ENCODE measurements at regions not wholly inside any gene's neighbourhood (a gene's known extent, or its start where the extent isn't known, plus 50 kb on each side); places are given as distances from the start of the nearest gene placed in this dataset.

DNA sequence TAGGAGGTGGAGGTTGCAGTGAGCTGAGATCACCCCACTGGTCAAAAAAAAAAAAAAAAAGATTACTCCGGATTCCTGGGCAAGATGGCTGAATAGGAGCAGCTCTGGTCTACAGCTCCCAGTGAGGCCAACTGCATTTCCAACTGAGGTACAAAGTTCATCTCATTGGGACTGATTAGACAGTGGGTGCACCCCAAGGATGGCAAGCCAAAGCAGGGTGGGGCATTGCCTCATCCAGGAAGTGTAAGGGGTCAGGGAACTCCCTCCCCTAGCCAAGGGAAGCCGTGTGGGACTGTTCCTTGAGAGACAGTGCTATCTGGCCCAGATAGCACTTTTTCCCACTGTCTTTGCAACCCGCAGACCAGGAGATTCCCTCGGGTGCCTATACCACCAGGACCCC, 70.7 kb downstream of the CARTPT start:
- TF ChIP-seq, protein P1, sequence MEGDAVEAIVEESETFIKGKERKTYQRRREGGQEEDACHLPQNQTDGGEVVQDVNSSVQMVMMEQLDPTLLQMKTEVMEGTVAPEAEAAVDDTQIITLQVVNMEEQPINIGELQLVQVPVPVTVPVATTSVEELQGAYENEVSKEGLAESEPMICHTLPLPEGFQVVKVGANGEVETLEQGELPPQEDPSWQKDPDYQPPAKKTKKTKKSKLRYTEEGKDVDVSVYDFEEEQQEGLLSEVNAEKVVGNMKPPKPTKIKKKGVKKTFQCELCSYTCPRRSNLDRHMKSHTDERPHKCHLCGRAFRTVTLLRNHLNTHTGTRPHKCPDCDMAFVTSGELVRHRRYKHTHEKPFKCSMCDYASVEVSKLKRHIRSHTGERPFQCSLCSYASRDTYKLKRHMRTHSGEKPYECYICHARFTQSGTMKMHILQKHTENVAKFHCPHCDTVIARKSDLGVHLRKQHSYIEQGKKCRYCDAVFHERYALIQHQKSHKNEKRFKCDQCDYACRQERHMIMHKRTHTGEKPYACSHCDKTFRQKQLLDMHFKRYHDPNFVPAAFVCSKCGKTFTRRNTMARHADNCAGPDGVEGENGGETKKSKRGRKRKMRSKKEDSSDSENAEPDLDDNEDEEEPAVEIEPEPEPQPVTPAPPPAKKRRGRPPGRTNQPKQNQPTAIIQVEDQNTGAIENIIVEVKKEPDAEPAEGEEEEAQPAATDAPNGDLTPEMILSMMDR (IDR thresholded peaks at IDR 0.05 in 8 of 11, conservative IDR thresholded peaks at IDR 0.05 in 3 of 11): no peak
- TF ChIP-seq POLR2AphosphoS5 (IDR thresholded peaks at IDR 0.05): no peak

Measured in spleen (tissue), 7 donors.